ENCODE measurements at regions not wholly inside any gene's neighbourhood (a gene's known extent, or its start where the extent isn't known, plus 50 kb on each side); places are given as distances from the start of the nearest gene placed in this dataset.

DNA sequence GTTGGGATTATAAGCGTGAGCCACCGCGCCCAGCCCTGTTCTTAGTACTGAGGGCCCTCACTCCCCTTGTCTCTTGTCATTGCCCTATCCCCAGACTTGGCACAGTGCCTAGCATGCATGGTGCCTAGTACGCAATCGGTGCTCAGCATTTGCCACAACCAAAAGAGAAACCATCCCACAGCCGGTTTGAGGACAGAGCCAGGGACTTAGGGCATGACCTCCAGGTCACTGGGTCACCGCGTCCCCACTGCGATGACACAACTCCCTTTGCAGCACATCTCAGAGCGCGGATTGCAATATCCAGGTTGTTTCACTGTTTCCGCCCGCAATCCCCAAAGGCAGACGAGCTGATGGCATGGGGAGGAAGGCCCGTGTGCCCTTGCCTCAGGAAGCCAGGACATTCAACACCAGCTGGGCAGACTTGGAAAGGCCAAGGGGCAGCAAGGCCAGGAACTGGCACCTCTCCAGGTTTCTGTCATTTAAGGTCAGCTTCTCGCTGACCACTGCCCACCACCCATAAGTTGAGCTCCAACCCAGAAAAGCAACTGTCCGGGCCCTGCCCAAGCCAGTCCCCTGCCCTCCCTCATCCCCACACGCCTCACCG is 274.5 kb downstream of the MRTFB start:
- TF ChIP-seq, protein P1, sequence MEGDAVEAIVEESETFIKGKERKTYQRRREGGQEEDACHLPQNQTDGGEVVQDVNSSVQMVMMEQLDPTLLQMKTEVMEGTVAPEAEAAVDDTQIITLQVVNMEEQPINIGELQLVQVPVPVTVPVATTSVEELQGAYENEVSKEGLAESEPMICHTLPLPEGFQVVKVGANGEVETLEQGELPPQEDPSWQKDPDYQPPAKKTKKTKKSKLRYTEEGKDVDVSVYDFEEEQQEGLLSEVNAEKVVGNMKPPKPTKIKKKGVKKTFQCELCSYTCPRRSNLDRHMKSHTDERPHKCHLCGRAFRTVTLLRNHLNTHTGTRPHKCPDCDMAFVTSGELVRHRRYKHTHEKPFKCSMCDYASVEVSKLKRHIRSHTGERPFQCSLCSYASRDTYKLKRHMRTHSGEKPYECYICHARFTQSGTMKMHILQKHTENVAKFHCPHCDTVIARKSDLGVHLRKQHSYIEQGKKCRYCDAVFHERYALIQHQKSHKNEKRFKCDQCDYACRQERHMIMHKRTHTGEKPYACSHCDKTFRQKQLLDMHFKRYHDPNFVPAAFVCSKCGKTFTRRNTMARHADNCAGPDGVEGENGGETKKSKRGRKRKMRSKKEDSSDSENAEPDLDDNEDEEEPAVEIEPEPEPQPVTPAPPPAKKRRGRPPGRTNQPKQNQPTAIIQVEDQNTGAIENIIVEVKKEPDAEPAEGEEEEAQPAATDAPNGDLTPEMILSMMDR (IDR thresholded peaks at IDR 0.05) = no peak
- TF ChIP-seq POLR2A (IDR thresholded peaks at IDR 0.05) = no peak
